EL (cell line): ENCODE measurements at regions not wholly inside any gene's neighbourhood (a gene's known extent, or its start where the extent isn't known, plus 50 kb on each side); places are given as distances from the start of the nearest gene placed in this dataset.

Source experiments
- DNase-seq: peaks from one replicate; pipeline ENCODE4 v3.0.0-alpha.2; 2016

DNA sequence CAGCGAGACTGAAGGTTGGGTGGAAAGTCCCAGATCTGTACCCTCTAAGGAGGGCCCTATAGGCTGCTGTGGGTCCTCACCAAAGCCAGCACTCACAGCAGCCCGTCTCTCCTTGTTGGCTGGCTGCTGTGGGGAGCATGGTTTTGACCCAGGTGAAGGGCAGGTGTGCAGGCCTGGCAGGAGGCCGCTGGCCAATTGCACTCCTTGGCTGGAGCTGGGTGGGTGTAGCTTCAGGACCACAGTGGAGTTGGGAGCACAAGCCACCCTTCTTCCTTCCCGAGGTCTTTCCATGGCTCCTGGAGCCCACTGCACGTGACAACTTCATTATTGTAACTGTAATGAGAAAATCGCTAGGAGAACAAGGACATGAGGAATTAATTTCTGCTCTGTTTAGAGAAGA is 287.7 kb upstream of the FOXQ1 start:
- DNase-seq = no peak

DNA sequence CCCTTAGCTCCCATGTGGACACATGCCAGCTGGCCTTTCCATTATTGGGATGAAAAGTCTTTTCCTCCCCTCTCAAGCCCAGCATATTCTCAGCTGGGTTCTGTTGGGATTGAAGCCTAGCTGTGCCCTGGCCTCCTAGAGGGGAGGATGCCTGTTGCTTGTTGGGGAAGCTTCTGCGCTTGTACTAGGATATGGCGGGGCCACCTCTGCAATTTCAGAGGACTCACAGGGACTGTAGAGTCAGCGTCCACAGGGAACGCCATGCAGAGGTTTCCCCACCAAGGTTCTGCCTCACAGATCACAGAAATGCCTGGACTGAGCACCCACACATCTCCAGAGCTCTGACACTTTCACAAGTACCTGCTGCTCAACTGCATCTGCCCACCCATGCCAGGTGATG is 288.7 kb upstream of the FOXQ1 start:
- DNase-seq = no peak

DNA sequence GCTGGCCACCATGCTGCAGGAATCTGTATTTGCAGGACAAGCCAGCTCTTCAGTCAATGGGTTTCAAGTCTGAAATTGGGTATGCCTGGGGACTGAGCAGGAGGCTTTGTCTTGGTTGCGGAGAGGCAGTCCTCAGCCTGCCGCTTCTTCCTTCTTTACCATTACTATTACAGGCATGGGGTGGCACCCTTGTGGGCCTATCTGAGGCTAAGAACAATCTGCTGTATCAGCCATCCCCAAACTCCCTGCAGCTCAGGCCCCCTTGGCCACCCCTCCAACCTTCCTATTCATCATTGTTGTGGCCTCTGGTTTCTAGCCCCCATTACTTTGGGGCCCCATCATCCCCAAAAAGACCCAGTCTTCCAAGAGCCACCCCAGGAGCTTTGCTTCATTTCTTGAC is 289.2 kb upstream of the FOXQ1 start:
- no peak for DNase-seq

- DNase-seq = no peak
Measured at GRCh38 chr6:1020837-1021236, 291.1 kb upstream of the FOXQ1 start.

GRCh38 chr6:1020133-1020532 is 291.8 kb upstream of the FOXQ1 start:
- no peak for DNase-seq

DNA sequence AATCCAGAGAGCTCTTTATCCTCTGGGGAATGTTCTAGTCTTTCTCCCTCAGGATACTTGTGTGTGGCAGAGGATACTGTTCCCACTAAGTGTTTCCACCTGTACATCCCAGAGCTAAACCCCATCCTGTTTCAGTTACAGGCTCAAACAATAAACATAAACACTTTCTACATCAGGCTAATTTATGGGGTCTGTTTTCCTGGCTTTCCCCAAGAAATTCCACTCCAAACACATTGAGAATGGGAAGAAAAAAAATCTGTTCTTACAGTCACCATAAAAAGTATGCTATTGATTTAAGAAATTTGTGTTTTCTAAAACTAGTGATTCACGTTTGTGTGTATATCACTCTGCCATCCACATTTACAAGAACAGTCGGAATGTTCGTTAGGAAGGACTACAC is 293.9 kb upstream of the FOXQ1 start:
- DNase-seq = no peak

DNA sequence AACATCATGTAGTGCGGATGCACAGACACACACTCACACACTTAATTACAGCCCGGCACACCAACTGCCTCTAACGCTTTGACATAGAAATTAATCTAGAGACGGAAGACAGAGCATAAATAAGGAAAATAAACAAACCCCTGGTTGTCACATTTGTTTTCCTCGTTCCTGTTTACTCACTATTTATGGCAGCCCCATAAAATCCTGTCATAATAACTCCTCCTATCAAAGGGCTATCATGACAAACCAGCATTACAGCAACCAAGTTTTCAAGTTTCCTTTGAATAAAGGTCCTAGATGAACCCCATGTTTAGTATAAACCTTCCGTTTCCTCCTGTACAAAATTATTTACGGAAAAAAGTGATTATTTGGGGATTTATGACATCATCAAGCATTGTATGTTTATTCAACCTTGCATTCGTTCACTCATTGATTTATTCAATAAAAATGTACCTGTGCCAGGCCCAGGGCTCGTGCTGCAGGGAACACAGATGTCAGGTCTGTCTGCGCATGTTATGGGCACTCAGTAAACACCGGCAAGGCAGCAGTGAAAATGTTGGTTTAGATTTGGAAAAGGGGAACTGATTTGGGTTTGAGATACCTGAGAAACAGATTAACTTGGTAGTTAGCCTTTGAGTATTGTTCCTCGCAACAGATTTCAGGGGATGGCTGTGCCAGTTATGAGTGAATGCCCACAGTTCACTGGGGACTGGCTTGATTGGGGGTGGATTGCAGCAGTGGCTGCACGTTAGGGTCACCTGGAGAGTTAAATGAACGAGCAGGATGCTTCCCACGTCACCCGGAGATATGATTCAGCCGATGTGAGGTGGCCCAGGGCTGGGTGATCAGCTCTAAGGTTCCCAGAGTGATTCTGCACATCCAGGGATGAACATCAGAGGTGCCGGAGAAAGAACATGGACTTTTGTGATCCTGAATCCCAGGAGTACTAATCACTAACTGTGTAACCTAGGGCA is 295.3 kb upstream of the FOXQ1 start:
- no peak for DNase-seq

DNA sequence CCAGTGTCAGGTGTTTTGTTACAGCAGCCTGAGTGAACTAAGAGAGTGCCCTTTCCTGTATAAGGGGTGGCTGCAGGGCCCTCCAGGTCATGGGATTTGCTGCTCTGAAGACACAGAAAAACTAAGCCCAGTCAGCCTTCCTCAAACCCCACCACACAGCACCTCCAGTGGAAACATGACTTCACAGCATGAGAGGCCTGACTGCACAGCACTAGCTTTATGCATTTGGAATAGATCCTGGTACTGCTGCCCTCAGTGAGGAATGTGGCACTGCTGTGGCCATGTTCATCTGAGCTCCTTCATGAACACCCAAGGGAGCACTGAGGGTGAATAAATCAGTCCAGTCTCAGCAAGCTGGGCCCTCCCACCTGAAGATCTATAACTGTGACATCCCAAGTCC is 296.1 kb upstream of the FOXQ1 start:
- DNase-seq = peak; percentile 14

- DNase-seq = no peak
Measured at GRCh38 chr6:1014431-1014807, 297.5 kb upstream of the FOXQ1 start.

DNA sequence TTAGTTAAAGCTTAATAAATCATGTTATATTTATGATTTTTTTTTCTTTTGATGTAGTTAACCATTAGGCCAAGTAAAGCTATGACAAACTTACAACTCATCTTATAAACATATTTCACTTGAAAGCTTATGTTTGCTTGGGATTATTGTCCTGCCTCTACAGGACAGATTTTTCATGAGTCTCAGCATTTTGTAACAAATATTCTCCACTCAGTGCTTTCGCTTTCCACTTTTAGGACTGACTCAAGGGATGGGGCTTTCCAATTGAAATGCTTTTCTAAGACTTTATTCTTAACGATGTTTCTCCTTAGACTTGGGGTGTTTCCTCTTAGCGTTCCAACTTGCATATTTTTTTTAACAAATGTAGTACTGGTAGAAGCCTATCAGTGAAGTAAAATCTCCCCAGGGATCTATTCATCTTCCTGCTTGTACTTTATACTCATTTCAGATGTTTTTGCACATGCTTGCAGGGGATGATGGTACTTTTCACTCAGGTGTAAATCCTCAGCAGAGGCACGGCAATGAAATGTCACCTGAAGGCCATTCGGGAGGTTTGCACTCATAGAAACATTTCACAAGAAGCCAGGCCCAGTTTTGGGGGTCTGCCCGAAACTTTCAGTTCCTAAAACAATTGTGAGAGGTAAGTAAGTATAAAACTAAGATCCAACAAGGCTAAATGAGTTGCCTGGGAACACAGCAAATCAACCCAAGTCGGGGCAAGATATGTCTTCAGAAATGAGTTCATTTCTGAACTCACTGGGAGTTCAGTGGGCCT is 298.1 kb upstream of the FOXQ1 start:
- no peak for DNase-seq

- no peak for DNase-seq
Measured at GRCh38 chr6:1009103-1009502, 302.8 kb upstream of the FOXQ1 start.

- DNase-seq = no peak
Measured at GRCh38 chr6:1007159-1007558, 304.7 kb upstream of the FOXQ1 start.

- DNase-seq = peak; percentile 11
Measured at GRCh38 chr6:1004885-1005630, 306.8 kb upstream of the FOXQ1 start.

GRCh38 chr6:1003394-1004160 is 308.3 kb upstream of the FOXQ1 start:
- no peak for DNase-seq

DNA sequence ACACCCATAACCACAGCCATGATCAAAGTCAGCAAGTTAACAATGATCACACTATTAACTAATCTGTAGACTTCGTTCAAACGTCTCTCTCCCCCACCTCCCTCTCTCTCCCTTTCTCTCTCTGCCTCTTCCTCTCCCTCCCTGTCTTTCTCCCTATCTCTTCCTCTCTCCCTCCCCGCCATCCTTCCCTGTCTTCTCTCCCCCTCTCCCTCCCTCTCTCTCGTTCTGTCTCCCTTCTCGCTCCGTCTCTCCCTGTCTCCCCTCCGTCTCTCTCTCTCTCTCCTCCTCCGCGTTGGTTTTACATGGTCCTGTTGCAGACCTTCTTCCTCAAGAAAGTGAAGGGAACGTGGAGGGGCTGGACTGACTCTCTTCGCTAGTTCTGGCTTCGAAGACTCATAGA is 308.9 kb upstream of the FOXQ1 start:
- no peak for DNase-seq

GRCh38 chr6:1001655-1002349 is 308.9 kb upstream of the EXOC2 start:
- DNase-seq = no peak

DNA sequence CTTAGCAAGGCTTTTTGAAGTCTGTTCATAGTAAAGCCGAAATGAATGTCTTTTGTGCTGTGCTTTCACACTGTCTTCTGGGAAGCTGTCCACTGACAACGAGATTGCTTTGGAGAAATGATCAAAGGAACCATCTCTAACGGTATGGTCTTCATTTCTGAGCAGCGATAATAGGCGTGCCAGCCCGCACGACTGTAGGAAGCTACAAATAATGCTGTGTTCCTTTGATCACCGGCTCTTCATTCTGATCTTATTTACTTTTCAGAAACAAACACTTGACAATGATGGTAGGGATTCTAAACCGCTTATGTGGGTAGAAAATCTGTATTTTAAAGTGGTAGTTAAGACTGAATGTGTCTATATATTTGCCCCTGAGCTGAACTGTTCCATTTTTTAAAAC is 306.6 kb upstream of the EXOC2 start:
- DNase-seq = no peak

DNA sequence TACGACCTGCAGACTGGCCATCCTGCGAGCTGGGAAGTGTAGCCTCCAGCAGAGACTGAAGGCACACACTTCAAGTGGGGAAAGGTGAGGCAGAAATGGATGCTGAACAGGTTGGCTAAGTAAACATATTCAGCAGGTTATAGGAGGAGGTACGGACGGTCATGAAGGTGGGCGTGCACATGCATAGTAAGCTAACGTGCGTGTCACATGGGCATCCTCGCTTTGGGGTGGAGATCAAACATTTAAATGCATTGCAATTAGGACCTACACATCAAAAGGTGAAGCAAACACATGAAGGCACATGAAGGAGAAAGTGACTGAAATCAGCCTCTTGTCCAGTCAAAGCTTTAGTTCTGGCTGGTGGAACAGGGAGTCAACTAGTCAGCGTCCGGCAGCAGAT is 305.6 kb upstream of the EXOC2 start:
- DNase-seq = no peak

- no peak for DNase-seq
Measured at GRCh38 chr6:996271-996852, 303.4 kb upstream of the EXOC2 start.

DNA sequence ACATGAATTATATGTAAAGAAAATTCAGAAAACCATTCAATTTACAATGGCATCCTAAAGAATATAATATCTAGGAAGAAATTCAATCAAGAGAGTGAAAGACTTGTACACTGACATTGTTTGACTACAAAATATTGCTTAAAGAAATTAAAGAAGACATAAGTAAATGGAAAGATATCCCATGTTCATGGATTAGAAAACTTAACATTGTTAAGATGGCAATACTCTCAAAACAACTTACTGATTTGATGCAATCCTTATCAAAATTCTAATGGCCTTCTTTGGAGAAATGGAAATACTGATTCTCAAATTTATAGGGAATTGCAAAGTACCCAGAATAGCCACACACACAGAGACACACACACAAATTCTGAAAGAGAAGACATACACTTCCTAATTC is 298.3 kb upstream of the EXOC2 start:
- no peak for DNase-seq

DNA sequence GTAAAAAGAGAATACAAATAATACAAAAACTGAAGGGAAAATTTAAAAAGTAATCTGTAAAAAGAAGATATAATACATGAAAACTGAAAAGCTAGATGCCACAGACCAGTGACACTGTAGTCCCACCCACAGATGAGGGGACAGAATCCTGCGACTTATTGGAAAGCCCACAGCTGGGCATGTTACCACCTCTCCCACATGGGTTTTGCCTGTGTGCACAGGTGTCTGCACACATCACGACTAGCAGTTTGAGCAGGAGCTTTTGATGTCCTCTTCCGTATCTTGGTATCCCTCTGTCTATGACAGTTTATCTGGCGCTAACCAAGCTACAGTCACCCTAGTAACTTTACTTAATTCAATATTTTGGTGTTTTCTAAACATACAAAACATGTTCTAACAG is 291.1 kb upstream of the EXOC2 start:
- no peak for DNase-seq
